ENCODE measurements at regions not wholly inside any gene's neighbourhood (a gene's known extent, or its start where the extent isn't known, plus 50 kb on each side); places are given as distances from the start of the nearest gene placed in this dataset.

GRCh38 chr6:163782436-163783003 is 368.0 kb downstream of the QKI start:
- DNase-seq (ENCODE audit: low read depth): peak; percentile 18

GRCh38 chr6:163780994-163781393 is 366.5 kb downstream of the QKI start:
- TF ChIP-seq, protein P1, sequence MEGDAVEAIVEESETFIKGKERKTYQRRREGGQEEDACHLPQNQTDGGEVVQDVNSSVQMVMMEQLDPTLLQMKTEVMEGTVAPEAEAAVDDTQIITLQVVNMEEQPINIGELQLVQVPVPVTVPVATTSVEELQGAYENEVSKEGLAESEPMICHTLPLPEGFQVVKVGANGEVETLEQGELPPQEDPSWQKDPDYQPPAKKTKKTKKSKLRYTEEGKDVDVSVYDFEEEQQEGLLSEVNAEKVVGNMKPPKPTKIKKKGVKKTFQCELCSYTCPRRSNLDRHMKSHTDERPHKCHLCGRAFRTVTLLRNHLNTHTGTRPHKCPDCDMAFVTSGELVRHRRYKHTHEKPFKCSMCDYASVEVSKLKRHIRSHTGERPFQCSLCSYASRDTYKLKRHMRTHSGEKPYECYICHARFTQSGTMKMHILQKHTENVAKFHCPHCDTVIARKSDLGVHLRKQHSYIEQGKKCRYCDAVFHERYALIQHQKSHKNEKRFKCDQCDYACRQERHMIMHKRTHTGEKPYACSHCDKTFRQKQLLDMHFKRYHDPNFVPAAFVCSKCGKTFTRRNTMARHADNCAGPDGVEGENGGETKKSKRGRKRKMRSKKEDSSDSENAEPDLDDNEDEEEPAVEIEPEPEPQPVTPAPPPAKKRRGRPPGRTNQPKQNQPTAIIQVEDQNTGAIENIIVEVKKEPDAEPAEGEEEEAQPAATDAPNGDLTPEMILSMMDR (IDR thresholded peaks at IDR 0.05; ENCODE audit: low read depth, low read length, missing control alignments): no peak
- no peak for DNase-seq (ENCODE audit: low read depth)
- no peak overlapping the region for H3K4me3 ChIP-seq (ENCODE audit: low read depth, low read length)

More at GRCh38 chr6:163782436-163783003, 368.0 kb downstream of the QKI start:
- TF ChIP-seq, protein P1 (IDR thresholded peaks at IDR 0.05; ENCODE audit: low read depth, low read length, missing control alignments): no peak
- H3K4me3 ChIP-seq (ENCODE audit: low read depth, low read length): no peak overlapping the region

GRCh38 chr6:163779727-163780284 is 365.3 kb downstream of the QKI start:
- H3K4me3 ChIP-seq (ENCODE audit: low read depth, low read length): no peak overlapping the region
- no peak for DNase-seq (ENCODE audit: low read depth)
- TF ChIP-seq, protein P1 (IDR thresholded peaks at IDR 0.05; ENCODE audit: low read depth, low read length, missing control alignments): no peak

- TF ChIP-seq, protein P1 (IDR thresholded peaks at IDR 0.05; ENCODE audit: low read depth, low read length, missing control alignments): no peak
- no peak overlapping the region for H3K4me3 ChIP-seq (ENCODE audit: low read depth, low read length)
- DNase-seq (ENCODE audit: low read depth): no peak
Observed at GRCh38 chr6:163777716-163778115, 363.2 kb downstream of the QKI start.

DNA sequence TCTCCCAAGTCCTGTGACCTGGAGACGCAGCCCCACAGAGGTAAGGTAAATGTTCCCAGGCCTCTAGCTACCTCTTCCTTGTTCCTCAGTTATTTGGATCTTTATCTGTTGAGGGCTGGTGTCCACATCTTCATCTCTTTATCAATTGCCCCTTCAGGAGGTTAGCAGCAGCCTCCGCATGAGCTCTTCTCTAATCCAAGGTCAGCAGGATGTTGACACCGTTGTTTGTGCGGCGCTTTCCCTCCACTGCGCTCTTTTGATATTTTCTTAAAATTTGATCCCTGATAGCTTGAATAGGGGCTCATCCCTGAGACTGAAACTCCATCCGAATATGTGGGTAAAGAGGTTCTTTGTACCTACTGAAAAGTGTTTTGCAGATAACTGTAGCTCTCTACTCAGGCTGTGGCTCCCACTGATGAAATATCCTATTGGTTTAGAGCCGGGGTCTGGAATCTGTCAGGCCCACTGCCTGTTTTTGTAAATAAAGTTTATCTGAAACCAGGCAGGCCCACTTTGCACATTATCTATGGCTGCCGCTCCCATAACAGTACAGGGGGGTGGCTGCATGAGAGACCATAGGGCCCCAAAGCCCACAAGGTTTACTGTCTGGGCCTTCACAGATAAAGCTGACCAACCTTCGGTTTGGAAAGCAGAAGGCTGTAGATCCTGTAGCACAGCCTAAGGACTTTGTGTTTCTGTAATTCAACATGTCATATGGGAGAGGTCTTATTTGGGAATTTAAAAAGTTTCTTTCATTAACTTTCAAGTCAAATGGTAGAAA is 362.6 kb downstream of the QKI start:
- TF ChIP-seq, protein P1 (IDR thresholded peaks at IDR 0.05; ENCODE audit: low read depth, low read length, missing control alignments): no peak
- H3K4me3 ChIP-seq (ENCODE audit: low read depth, low read length): no peak overlapping the region
- no peak for DNase-seq (ENCODE audit: low read depth)

GRCh38 chr6:163776196-163776905 is 361.8 kb downstream of the QKI start:
- DNase-seq (ENCODE audit: low read depth): no peak
- TF ChIP-seq, protein P1 (IDR thresholded peaks at IDR 0.05; ENCODE audit: low read depth, low read length, missing control alignments): no peak
- H3K4me3 ChIP-seq (ENCODE audit: low read depth, low read length): no peak overlapping the region

All from GM12864 (cell line).